ENCODE measurements at regions not wholly inside any gene's neighbourhood (a gene's known extent, or its start where the extent isn't known, plus 50 kb on each side); places are given as distances from the start of the nearest gene placed in this dataset.

DNA sequence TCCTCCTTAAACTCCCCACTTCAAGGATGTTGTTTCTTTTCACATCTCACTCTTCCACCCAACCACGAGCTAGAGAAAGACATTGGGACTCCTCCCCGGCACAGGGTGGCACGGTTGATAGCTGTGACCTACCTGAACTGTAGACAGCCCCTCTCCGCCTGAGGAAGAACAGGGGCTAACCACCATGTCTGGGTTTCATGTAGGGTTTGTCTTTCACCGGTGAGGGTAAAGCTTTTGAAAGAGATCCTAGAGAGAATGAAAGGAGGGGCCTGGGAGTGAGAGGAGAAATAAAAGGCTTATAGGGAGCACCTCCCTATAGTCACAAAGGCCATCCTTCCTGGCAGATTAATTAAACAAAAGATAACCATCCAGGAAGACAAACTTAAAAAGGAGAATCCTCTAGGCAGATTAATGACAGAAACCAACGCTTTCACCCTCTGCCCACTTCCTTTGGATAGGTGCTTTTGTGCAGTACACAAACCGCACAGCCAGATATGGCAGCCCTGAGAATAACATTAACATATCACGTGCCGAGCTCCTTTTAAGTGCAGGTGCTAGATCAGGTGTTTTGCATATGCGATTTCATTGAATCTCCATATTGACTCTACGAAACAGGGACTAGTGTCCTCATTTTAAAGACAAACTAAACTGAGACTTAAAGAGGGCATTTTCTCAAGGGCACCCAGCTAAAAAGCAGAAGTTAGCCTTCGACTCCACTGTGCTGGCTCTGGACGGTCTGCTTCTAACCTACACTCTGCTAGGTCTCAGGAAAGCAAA is 178.1 kb upstream of the RUNX1 start:
- Histone ChIP-seq H3K36me3 (ENCODE audit: control insufficient read depth in 1 of 2, insufficient read depth in 2 of 2, low read length in 2 of 2) (no peaks in the 10 kb centered on the region), H3K9me3 (ENCODE audit: control insufficient read depth in 1 of 2, low read length in 2 of 2) (no peaks in the 10 kb centered on the region), H3K27ac (ENCODE audit: low read depth, low read length) (no peak overlapping the region), H3K27me3 (ENCODE audit: control insufficient read depth in 1 of 2, insufficient read depth in 2 of 2, low read length in 2 of 2) (no peaks in the 10 kb centered on the region), H3K4me3 (ENCODE audit: low read depth in 1 of 2, low read length in 2 of 2) (no peak overlapping the region), H3K4me1 (ENCODE audit: control insufficient read depth in 1 of 2, insufficient read depth in 2 of 2, low read length in 2 of 2) (peaks cover 7 to 17% of the 10 kb centered on the region in 2 donors), H3K9ac (ENCODE audit: low read depth in 1 of 2, low read length in 2 of 2) (no peak overlapping the region)

DNA sequence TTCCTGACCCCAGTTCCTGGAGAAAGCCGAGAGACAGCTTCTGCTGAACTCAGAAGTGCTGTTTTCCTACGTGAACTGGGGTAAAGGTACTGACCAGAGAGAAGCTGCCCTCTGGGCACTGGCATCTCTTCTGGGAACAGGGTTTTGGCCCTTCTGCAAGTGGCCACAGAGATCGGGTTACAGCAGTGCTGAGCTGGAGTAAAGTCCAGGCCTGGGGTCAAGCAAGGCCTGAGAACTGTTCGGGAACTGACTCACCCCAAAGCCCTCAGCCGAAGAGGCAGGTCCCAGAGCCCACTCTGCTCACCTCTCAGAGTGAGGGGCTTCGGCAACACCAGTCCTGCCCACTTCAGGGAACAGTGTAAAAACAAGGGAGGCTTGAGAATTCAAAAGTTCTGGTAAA is 177.2 kb upstream of the RUNX1 start:
- Histone ChIP-seq H3K4me3 (ENCODE audit: low read depth in 1 of 2, low read length in 2 of 2) (no peak overlapping the region), H3K9ac (ENCODE audit: low read depth in 1 of 2, low read length in 2 of 2) (no peak overlapping the region), H3K4me1 (ENCODE audit: control insufficient read depth in 1 of 2, insufficient read depth in 2 of 2, low read length in 2 of 2) (peaks cover 10 to 20% of the 10 kb centered on the region in 2 donors), H3K27me3 (ENCODE audit: control insufficient read depth in 1 of 2, insufficient read depth in 2 of 2, low read length in 2 of 2) (no peaks in the 10 kb centered on the region), H3K27ac (ENCODE audit: low read depth, low read length) (no peak overlapping the region), H3K9me3 (ENCODE audit: control insufficient read depth in 1 of 2, low read length in 2 of 2) (no peaks in the 10 kb centered on the region), H3K36me3 (ENCODE audit: control insufficient read depth in 1 of 2, insufficient read depth in 2 of 2, low read length in 2 of 2) (no peaks in the 10 kb centered on the region)

DNA sequence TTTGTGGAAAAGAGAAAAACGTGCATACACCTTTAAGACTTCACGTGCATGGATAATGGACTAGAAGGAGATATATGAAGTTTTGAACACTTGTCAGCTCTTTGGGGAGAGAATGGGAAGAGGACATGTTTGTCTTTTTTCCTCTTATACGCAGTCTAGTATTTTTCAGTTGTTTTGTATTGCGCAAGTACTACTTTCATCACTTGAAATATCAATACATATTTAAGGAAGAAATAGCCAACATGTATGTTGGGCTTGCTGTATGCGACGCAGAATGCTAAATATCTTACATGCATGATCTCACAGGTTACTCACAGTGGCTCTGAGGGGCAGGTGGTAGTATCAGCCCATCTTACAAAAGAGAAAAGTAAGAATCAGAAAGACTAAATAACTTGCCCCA is 176.5 kb upstream of the RUNX1 start:
- H3K4me3 ChIP-seq (ENCODE audit: low read depth in 1 of 2, low read length in 2 of 2): no peak overlapping the region

DNA sequence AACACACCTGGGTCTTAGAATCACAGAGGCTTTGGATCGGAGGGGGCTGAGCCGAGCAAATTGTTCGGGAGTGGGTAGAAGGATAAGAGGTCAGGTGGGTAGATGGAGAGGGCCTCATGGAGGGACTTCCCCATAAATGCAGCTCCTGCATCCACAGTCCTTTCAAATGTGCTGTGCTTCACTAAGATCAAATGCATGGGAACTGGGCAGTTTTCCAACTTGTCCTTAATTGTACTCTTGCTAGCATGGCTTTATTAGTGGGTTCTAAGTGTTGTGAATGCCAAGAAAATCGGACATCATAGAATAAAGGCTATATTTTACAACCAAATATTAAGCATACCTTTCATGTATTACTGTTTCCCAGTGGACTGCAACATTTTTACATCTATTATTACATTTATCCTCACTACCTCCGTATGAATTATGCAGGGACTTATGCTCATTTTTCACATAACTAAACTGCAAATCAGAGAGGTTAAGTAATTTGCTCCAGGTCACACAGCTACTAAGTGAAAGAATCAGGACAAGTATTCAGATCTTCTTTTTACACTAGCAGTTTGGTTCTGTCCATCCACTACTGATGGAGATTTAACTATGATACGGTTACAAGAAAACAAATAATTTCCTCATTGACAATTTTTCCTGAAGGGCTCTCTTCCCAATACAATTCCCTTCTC is 174.5 kb upstream of the RUNX1 start:
- H3K4me1 ChIP-seq (ENCODE audit: control insufficient read depth in 1 of 2, insufficient read depth in 2 of 2, low read length in 2 of 2): peaks cover 10 to 20% of the 10 kb centered on the region in 2 donors
- no peaks in the 10 kb centered on the region for H3K9me3 ChIP-seq (ENCODE audit: control insufficient read depth in 1 of 2, low read length in 2 of 2)
- H3K36me3 ChIP-seq (ENCODE audit: control insufficient read depth in 1 of 2, insufficient read depth in 2 of 2, low read length in 2 of 2): no peaks in the 10 kb centered on the region
- H3K9ac ChIP-seq (ENCODE audit: low read depth in 1 of 2, low read length in 2 of 2): no peak overlapping the region
- H3K27ac ChIP-seq (ENCODE audit: low read depth, low read length): no peak overlapping the region
- H3K27me3 ChIP-seq (ENCODE audit: control insufficient read depth in 1 of 2, insufficient read depth in 2 of 2, low read length in 2 of 2): no peaks in the 10 kb centered on the region
- H3K4me3 ChIP-seq (ENCODE audit: low read depth in 1 of 2, low read length in 2 of 2): no peak overlapping the region

More for the DNA sequence above, 176.5 kb upstream of the RUNX1 start:
- no peaks in the 10 kb centered on the region for H3K36me3 ChIP-seq (ENCODE audit: control insufficient read depth in 1 of 2, insufficient read depth in 2 of 2, low read length in 2 of 2)
- H3K4me1 ChIP-seq (ENCODE audit: control insufficient read depth in 1 of 2, insufficient read depth in 2 of 2, low read length in 2 of 2): peaks cover 10 to 20% of the 10 kb centered on the region in 2 donors
- H3K27ac ChIP-seq (ENCODE audit: low read depth, low read length): no peak overlapping the region
- H3K9ac ChIP-seq (ENCODE audit: low read depth in 1 of 2, low read length in 2 of 2): no peak overlapping the region
- H3K27me3 ChIP-seq (ENCODE audit: control insufficient read depth in 1 of 2, insufficient read depth in 2 of 2, low read length in 2 of 2): no peaks in the 10 kb centered on the region
- no peaks in the 10 kb centered on the region for H3K9me3 ChIP-seq (ENCODE audit: control insufficient read depth in 1 of 2, low read length in 2 of 2)

DNA sequence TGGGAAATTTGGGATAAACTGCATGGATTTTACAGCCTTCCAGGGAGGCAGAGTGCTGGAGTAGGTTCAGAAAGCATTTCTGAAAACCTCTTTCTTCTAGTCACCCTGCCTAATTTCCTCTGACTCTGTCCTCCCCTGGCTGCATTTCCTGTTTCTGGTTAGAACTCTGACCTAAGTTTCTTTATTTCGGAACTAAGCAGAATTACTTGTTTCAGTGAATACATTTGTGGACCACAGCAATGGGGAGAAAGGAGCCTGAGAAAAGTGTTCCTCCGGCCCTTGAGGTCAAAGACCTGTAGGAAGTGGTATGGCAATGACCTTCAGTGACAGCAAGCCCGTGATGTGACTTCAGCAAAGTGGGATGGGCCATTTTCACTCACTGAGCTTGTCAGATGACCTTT is 173.4 kb upstream of the RUNX1 start:
- no peak overlapping the region for H3K27ac ChIP-seq (ENCODE audit: low read depth, low read length)
- H3K27me3 ChIP-seq (ENCODE audit: control insufficient read depth in 1 of 2, insufficient read depth in 2 of 2, low read length in 2 of 2): no peaks in the 10 kb centered on the region
- peaks cover 10 to 20% of the 10 kb centered on the region in 2 donors for H3K4me1 ChIP-seq (ENCODE audit: control insufficient read depth in 1 of 2, insufficient read depth in 2 of 2, low read length in 2 of 2)
- peak overlapping the region in 1 of 2 donors; percentile 1 for H3K4me3 ChIP-seq (ENCODE audit: low read depth in 1 of 2, low read length in 2 of 2)
- no peaks in the 10 kb centered on the region for H3K36me3 ChIP-seq (ENCODE audit: control insufficient read depth in 1 of 2, insufficient read depth in 2 of 2, low read length in 2 of 2)
- no peaks in the 10 kb centered on the region for H3K9me3 ChIP-seq (ENCODE audit: control insufficient read depth in 1 of 2, low read length in 2 of 2)
- H3K9ac ChIP-seq (ENCODE audit: low read depth in 1 of 2, low read length in 2 of 2): no peak overlapping the region

DNA sequence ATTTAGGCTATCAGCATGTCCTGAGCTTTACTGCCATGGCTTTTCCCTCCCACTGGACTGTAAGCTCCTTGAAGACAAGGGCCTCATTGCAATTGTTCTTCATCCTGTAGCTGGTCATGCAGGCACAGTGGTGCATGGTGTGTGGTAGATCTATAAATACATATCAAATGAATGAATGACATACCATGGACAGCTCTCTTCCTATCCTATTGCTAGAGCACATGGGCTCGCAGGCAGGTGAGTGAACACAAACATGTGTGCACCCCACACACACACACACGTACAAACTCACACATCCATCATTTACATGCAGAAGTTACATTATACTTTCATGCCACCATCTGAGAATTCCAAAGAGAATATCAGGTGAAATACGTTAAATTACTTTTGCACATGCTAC is 172.9 kb upstream of the RUNX1 start:
- H3K27me3 ChIP-seq (ENCODE audit: control insufficient read depth in 1 of 2, insufficient read depth in 2 of 2, low read length in 2 of 2): no peaks in the 10 kb centered on the region
- peaks cover 10 to 20% of the 10 kb centered on the region in 2 donors for H3K4me1 ChIP-seq (ENCODE audit: control insufficient read depth in 1 of 2, insufficient read depth in 2 of 2, low read length in 2 of 2)
- H3K36me3 ChIP-seq (ENCODE audit: control insufficient read depth in 1 of 2, insufficient read depth in 2 of 2, low read length in 2 of 2): no peaks in the 10 kb centered on the region

DNA sequence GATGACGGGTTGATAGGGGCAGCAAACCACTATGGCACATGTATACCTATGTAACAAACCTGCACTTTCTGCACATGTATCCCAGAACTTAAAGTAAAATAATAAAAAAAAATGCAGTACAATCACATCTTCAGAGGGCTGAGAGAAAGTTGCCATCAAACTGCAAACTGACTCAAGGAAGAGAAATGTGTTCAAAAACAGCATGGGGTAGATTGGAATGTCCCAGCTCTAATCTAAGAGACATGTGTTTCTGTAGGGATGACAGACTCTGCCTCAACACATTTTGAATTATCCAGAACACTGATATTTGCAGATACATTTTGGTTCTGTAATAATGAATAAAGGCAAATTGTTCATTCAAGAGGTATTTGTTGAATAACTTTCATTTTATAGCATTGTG is 171.2 kb upstream of the RUNX1 start:
- H3K9ac ChIP-seq (ENCODE audit: low read depth in 1 of 2, low read length in 2 of 2): no peak overlapping the region
- no peak overlapping the region for H3K4me3 ChIP-seq (ENCODE audit: low read depth in 1 of 2, low read length in 2 of 2)
- H3K36me3 ChIP-seq (ENCODE audit: control insufficient read depth in 1 of 2, insufficient read depth in 2 of 2, low read length in 2 of 2): no peaks in the 10 kb centered on the region
- H3K9me3 ChIP-seq (ENCODE audit: control insufficient read depth in 1 of 2, low read length in 2 of 2): no peaks in the 10 kb centered on the region
- H3K4me1 ChIP-seq (ENCODE audit: control insufficient read depth in 1 of 2, insufficient read depth in 2 of 2, low read length in 2 of 2): peaks cover 10 to 12% of the 10 kb centered on the region in 2 donors
- no peak overlapping the region for H3K27ac ChIP-seq (ENCODE audit: low read depth, low read length)
- no peaks in the 10 kb centered on the region for H3K27me3 ChIP-seq (ENCODE audit: control insufficient read depth in 1 of 2, insufficient read depth in 2 of 2, low read length in 2 of 2)

More for the DNA sequence above, 172.9 kb upstream of the RUNX1 start:
- no peaks in the 10 kb centered on the region for H3K9me3 ChIP-seq (ENCODE audit: control insufficient read depth in 1 of 2, low read length in 2 of 2)
- H3K9ac ChIP-seq (ENCODE audit: low read depth in 1 of 2, low read length in 2 of 2): no peak overlapping the region
- H3K27ac ChIP-seq (ENCODE audit: low read depth, low read length): no peak overlapping the region
- H3K4me3 ChIP-seq (ENCODE audit: low read depth in 1 of 2, low read length in 2 of 2): no peak overlapping the region

DNA sequence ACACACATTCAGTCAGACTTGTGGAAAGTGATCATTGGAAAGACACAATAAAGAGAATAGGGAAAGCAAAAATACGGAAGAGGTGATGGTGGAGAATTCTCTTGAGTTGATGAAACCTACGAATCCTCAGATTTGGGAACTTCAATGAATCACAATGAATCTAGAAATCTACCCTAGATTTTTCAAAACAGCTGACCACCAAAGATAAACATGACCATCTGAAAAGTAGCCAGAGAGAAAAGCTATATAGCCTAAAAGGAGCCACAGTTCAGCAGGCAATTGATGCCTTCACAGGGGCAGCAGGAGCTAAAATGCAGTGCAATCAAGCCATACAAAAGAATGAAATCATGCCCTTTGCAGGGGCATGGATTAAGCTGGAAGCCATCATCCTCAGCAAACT is 170.6 kb upstream of the RUNX1 start:
- no peaks in the 10 kb centered on the region for H3K27me3 ChIP-seq (ENCODE audit: control insufficient read depth in 1 of 2, insufficient read depth in 2 of 2, low read length in 2 of 2)
- H3K36me3 ChIP-seq (ENCODE audit: control insufficient read depth in 1 of 2, insufficient read depth in 2 of 2, low read length in 2 of 2): no peaks in the 10 kb centered on the region
- H3K9me3 ChIP-seq (ENCODE audit: control insufficient read depth in 1 of 2, low read length in 2 of 2): no peaks in the 10 kb centered on the region
- no peak overlapping the region for H3K9ac ChIP-seq (ENCODE audit: low read depth in 1 of 2, low read length in 2 of 2)
- no peak overlapping the region for H3K4me3 ChIP-seq (ENCODE audit: low read depth in 1 of 2, low read length in 2 of 2)
- peaks cover 10 to 12% of the 10 kb centered on the region in 2 donors for H3K4me1 ChIP-seq (ENCODE audit: control insufficient read depth in 1 of 2, insufficient read depth in 2 of 2, low read length in 2 of 2)
- H3K27ac ChIP-seq (ENCODE audit: low read depth, low read length): no peak overlapping the region

DNA sequence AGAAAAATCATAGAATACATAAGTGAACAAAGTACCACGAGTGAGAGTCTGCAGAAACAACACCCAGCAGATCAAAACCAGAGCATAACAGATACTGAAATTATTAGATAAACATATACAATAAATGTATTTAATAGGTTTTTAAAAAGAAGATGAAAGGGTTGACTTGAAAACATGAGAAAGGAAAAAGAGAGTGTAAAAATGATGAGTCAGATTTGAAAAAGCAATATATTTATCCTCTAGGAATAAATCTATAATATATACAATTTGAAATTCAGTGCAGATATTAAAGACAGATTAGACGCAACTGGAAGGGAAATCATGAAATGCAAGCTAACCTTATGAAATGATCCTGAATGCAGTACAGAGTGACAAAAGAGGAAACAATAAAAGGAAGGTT is 170.2 kb upstream of the RUNX1 start:
- no peaks in the 10 kb centered on the region for H3K27me3 ChIP-seq (ENCODE audit: control insufficient read depth in 1 of 2, insufficient read depth in 2 of 2, low read length in 2 of 2)
- no peaks in the 10 kb centered on the region for H3K9me3 ChIP-seq (ENCODE audit: control insufficient read depth in 1 of 2, low read length in 2 of 2)
- H3K4me1 ChIP-seq (ENCODE audit: control insufficient read depth in 1 of 2, insufficient read depth in 2 of 2, low read length in 2 of 2): peaks cover 10 to 12% of the 10 kb centered on the region in 2 donors
- no peaks in the 10 kb centered on the region for H3K36me3 ChIP-seq (ENCODE audit: control insufficient read depth in 1 of 2, insufficient read depth in 2 of 2, low read length in 2 of 2)
- H3K27ac ChIP-seq (ENCODE audit: low read depth, low read length): no peak overlapping the region
- no peak overlapping the region for H3K9ac ChIP-seq (ENCODE audit: low read depth in 1 of 2, low read length in 2 of 2)
- H3K4me3 ChIP-seq (ENCODE audit: low read depth in 1 of 2, low read length in 2 of 2): no peak overlapping the region

DNA sequence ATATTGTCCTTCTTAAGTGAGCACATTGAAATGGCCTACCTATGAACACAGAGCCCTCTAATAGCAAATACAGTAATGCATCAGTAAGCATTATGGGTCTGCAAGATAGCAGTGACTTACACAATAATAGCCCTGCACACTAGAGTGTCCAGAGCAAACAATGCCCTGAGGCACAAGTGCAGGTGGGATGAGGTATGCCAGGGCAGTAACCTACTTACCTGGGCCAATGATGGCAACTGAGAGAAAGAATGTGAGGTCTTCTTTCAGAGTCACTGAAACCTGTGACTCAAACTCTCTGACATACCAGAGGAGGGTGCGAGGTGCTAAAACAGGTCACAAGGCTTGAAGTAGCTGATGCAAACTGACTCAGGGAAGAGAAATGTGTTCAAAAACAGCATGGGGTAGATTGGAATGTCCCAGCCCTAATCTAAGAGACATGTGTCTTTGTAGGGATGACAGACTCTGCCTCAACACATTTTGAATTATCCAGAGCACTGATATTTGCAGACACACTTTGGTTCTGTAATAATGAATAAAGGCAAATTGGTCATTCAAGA is 168.5 kb upstream of the RUNX1 start:
- no peak overlapping the region for H3K27ac ChIP-seq (ENCODE audit: low read depth, low read length)

More for the DNA sequence above, 168.5 kb upstream of the RUNX1 start:
- Histone ChIP-seq H3K36me3 (ENCODE audit: control insufficient read depth in 1 of 2, insufficient read depth in 2 of 2, low read length in 2 of 2) (no peaks in the 10 kb centered on the region), H3K4me3 (ENCODE audit: low read depth in 1 of 2, low read length in 2 of 2) (no peak overlapping the region), H3K4me1 (ENCODE audit: control insufficient read depth in 1 of 2, insufficient read depth in 2 of 2, low read length in 2 of 2) (peaks cover 6 to 11% of the 10 kb centered on the region in 2 donors), H3K9me3 (ENCODE audit: control insufficient read depth in 1 of 2, low read length in 2 of 2) (no peaks in the 10 kb centered on the region), H3K27me3 (ENCODE audit: control insufficient read depth in 1 of 2, insufficient read depth in 2 of 2, low read length in 2 of 2) (no peaks in the 10 kb centered on the region), H3K9ac (ENCODE audit: low read depth in 1 of 2, low read length in 2 of 2) (no peak overlapping the region)
